ENCODE measurements at regions not wholly inside any gene's neighbourhood (a gene's known extent, or its start where the extent isn't known, plus 50 kb on each side); places are given as distances from the start of the nearest gene placed in this dataset.

- Histone ChIP-seq H3K79me2 (ENCODE audit: control insufficient read depth, insufficient read depth, low read length) (no peaks in the 10 kb centered on the region), H3K27ac (ENCODE audit: insufficient read depth, low read depth, low read length) (no peak overlapping the region), H3K4me3 (replicated peaks in 1 of 3; ENCODE audit: insufficient read depth in 1 of 3, low read depth in 1 of 3, low read length in 3 of 3) (no peak overlapping the region), H3K9ac (replicated peaks; ENCODE audit: extremely low read depth, insufficient read depth, low read length) (no peak overlapping the region), H3K9me1 (replicated peaks; ENCODE audit: control insufficient read depth, extremely low read depth, insufficient read depth, low read length) (no peaks in the 10 kb centered on the region), H3K4me2 (ENCODE audit: insufficient read depth, low read length) (no peak overlapping the region), H3K27me3 (ENCODE audit: control insufficient read depth in 2 of 2, insufficient read depth in 2 of 2, low read length in 2 of 2) (no peaks in the 10 kb centered on the region), H3K9me3 (replicated peaks; ENCODE audit: control insufficient read depth, insufficient read depth, low read length) (no peaks in the 10 kb centered on the region), H4K20me1 (replicated peaks; ENCODE audit: control insufficient read depth, extremely low read depth, insufficient read depth, low read length) (no peaks in the 10 kb centered on the region), H2AFZ (ENCODE audit: low read depth, low read length) (no peak overlapping the region), H3K36me3 (ENCODE audit: control insufficient read depth in 2 of 2, extremely low read depth in 1 of 2, insufficient read depth in 2 of 2, low read length in 2 of 2) (no peaks in the 10 kb centered on the region), H3K4me1 (ENCODE audit: control insufficient read depth, extremely low read depth, insufficient read depth, low read length) (no peaks in the 10 kb centered on the region)
- DNase-seq (ENCODE audit: low read depth, low spot score) (no peak), FAIRE-seq (no peak)
- dilution Hi-C loops (cut with MboI; ENCODE audit: extremely low pct_ligation_motif_present, low sequenced_read_pairs) (no loop called here), intact Hi-C loops (cut with micrococcal nuclease) (no loop called here)
- BruUV-seq (replicated peaks) = no TSS peak
- ChIA-PET CTCF (no interaction called here), POLR2A (no interaction called here)
- no peak for TF ChIP-seq MAX (IDR thresholded peaks at IDR 0.05; ENCODE audit: insufficient read depth, insufficient read length)
These were observed 50.2 kb upstream of the C1GALT1C1 start for GRCh38 chrX:120680090-120680489.
